ENCODE measurements at regions not wholly inside any gene's neighbourhood (a gene's known extent, or its start where the extent isn't known, plus 50 kb on each side); places are given as distances from the start of the nearest gene placed in this dataset.

DNA sequence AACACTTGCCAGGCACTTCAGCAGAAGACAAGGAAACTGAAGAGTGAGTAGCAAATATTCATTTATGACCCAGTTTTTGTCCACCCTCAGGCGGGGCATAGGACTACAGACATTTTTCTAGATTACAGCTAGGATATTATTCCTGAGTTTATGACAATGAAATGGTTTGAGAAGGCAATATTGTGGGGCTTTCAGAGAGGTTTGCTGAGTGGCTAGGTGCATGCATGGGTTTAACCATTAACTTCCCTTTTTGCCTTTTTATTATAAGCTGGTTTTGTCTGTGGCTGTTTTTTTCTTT is 104.0 kb upstream of the BCAT1 start:
- TF ChIP-seq, protein P1, sequence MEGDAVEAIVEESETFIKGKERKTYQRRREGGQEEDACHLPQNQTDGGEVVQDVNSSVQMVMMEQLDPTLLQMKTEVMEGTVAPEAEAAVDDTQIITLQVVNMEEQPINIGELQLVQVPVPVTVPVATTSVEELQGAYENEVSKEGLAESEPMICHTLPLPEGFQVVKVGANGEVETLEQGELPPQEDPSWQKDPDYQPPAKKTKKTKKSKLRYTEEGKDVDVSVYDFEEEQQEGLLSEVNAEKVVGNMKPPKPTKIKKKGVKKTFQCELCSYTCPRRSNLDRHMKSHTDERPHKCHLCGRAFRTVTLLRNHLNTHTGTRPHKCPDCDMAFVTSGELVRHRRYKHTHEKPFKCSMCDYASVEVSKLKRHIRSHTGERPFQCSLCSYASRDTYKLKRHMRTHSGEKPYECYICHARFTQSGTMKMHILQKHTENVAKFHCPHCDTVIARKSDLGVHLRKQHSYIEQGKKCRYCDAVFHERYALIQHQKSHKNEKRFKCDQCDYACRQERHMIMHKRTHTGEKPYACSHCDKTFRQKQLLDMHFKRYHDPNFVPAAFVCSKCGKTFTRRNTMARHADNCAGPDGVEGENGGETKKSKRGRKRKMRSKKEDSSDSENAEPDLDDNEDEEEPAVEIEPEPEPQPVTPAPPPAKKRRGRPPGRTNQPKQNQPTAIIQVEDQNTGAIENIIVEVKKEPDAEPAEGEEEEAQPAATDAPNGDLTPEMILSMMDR (IDR thresholded peaks at IDR 0.05) = no peak
- no peak for TF ChIP-seq POLR2A (IDR thresholded peaks at IDR 0.05)

Measured in heart left ventricle (tissue), 13 donors.